Thyroid gland (tissue), 4 donors: ENCODE measurements at regions not wholly inside any gene's neighbourhood (a gene's known extent, or its start where the extent isn't known, plus 50 kb on each side); places are given as distances from the start of the nearest gene placed in this dataset.

Experiments used
- POLR2A ChIP-seq, 2 donors: fragments of 450-650 bp; IDR thresholded peaks; one replicate each; pipeline ENCODE4 v1.6.1; 2017; ENCODE audit warnings: antibody characterized with exemption in 2 of 2, mild to moderate bottlenecking in 2 of 2, moderate library complexity in 1 of 2
- TF ChIP-seq, protein P1 (sequence below), 6 experiments: fragments of 200-600 bp in 3 of 6; fragments of 450-650 bp in 3 of 6; sonication (generic) in 3 of 6; IDR thresholded peaks; one replicate each; pipeline ENCODE4 v1.5.1; 2016 to 2019; ENCODE audit warnings: antibody characterized with exemption in 6 of 6, mild to moderate bottlenecking in 2 of 6, inconsistent platforms in 1 of 6, moderate library complexity in 1 of 6

- TF ChIP-seq, protein P1, sequence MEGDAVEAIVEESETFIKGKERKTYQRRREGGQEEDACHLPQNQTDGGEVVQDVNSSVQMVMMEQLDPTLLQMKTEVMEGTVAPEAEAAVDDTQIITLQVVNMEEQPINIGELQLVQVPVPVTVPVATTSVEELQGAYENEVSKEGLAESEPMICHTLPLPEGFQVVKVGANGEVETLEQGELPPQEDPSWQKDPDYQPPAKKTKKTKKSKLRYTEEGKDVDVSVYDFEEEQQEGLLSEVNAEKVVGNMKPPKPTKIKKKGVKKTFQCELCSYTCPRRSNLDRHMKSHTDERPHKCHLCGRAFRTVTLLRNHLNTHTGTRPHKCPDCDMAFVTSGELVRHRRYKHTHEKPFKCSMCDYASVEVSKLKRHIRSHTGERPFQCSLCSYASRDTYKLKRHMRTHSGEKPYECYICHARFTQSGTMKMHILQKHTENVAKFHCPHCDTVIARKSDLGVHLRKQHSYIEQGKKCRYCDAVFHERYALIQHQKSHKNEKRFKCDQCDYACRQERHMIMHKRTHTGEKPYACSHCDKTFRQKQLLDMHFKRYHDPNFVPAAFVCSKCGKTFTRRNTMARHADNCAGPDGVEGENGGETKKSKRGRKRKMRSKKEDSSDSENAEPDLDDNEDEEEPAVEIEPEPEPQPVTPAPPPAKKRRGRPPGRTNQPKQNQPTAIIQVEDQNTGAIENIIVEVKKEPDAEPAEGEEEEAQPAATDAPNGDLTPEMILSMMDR (IDR thresholded peaks at IDR 0.05) = no peak
- no peak for TF ChIP-seq POLR2A (IDR thresholded peaks at IDR 0.05)
Measured at GRCh38 chr2:173590276-173590861, 235.7 kb downstream of the CDCA7 start.
